Activated naive CD4-positive, alpha-beta T cell treated with anti-CD3 and anti-CD28 coated beads, Interleukin-2, amount 10 ng/mL, durations not matched to agents 7 days and 5 days (primary cell): ENCODE measurements at regions not wholly inside any gene's neighbourhood (a gene's known extent, or its start where the extent isn't known, plus 50 kb on each side); places are given as distances from the start of the nearest gene placed in this dataset.

ENCODE experiments used
- CTCF ChIA-PET: fragments of 350-600 bp; sonication (Branson Sonifier 250); formaldehyde crosslinking; loops from one replicate; lab custom pipeline; 2021; ENCODE audit warnings: antibody characterized with exemption; lab: Charles Lee
- DNase-seq: peaks from one replicate; pipeline ENCODE4 v3.0.0-alpha.2; 2020
- H3K27ac Mint-ChIP-seq: one replicate; pipeline ENCODE4 v1.8.0; 2021; ENCODE audit warnings: mild to moderate bottlenecking, moderate library complexity, mixed read lengths
- H3K27me3 Mint-ChIP-seq: one replicate; pipeline ENCODE4 v1.8.0; 2021; ENCODE audit warnings: mild to moderate bottlenecking, mixed read lengths
- H3K36me3 Mint-ChIP-seq: one replicate; pipeline ENCODE4 v1.8.0; 2021; ENCODE audit warnings: mixed read lengths
- H3K4me1 Mint-ChIP-seq: one replicate; pipeline ENCODE4 v1.8.0; 2021; ENCODE audit warnings: mixed read lengths
- H3K4me3 Mint-ChIP-seq: one replicate; pipeline ENCODE4 v1.8.0; 2021; ENCODE audit warnings: mild to moderate bottlenecking, moderate library complexity, mixed read lengths
- H3K9me3 Mint-ChIP-seq: one replicate; pipeline ENCODE4 v1.8.0; 2021; ENCODE audit warnings: mixed read lengths

DNA sequence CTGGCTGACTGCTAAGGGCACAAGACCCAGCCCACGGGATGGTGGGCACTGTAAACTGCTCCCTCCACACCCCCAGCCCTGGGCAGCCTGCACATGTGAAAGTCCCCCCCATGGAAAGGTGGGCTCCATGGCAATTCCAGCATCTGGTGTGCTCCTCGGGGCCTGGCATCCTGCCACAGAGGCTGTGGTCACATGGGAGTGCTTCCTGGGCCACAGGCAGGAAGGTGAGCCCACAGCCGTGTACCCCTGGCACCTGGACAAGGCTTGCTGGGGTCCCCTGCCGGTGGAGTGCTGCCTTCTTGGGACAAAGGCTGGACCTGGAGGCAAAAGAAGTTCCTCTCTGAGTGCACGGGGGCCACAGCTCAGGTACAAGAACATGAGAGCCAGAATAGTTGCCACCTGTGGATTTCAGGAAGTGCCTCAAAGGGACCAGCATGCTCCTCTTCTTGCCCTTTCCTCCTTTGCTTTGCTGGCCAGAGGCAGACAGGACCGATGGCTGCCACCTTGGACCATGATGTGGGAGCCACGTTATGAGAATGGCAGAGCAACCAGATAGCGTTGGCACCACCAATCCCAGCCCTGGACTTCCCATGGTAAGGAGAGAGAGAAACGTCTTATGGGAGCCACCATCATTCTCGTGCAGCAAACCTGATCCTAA lies 120.2 kb upstream of the MLN start:
- Mint-ChIP-seq H3K27ac (no peak overlapping the region), H3K4me1 (peaks cover 5% of the 10 kb centered on the region), H3K36me3 (no peaks in the 10 kb centered on the region), H3K27me3 (peaks cover 33% of the 10 kb centered on the region), H3K9me3 (peaks cover 2% of the 10 kb centered on the region), H3K4me3 (no peak overlapping the region)
- DNase-seq, result peak; percentile 35
- CTCF ChIA-PET, result no interaction called here

GRCh38 chr6:33921745-33922144 lies 117.9 kb upstream of the MLN start:
- Mint-ChIP-seq H3K27me3 (peaks cover 24% of the 10 kb centered on the region), H3K27ac (no peak overlapping the region), H3K9me3 (no peaks in the 10 kb centered on the region), H3K4me3 (no peak overlapping the region), H3K36me3 (no peaks in the 10 kb centered on the region), H3K4me1 (peaks cover 5% of the 10 kb centered on the region)
- DNase-seq, result no peak
- CTCF ChIA-PET, result no interaction called here

DNA sequence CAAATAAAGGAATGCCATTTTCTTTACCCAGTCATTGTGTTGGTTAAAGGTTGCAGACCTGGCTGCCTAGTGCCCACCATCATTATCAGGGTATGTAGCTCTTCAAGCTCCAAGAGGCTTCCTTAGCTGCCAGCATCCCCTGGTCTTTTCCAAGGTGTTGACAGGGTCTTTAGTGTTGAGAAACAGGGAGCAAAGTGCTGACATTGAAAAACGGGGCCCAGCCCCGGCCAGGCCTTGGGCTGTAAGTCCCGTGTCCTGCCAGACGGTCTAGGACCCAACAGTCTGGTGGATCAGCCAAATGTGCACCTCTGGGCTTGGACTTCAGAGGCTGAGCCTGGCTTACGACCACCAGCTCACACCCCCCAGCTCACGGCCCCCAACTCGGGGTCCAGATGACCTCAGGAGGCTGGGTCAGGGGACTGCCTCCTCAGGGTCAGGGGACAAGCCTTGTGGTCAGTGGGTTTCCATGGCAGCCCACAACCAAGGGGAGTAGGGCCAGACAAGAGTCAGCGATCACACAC lies 114.4 kb upstream of the MLN start:
- Mint-ChIP-seq H3K36me3 (peaks cover 1% of the 10 kb centered on the region), H3K27ac (no peak overlapping the region), H3K4me1 (peaks cover 22% of the 10 kb centered on the region), H3K4me3 (no peak overlapping the region), H3K27me3 (peaks cover 29% of the 10 kb centered on the region), H3K9me3 (no peaks in the 10 kb centered on the region)
- CTCF ChIA-PET, result interaction anchor here (1.4 kb wide), 1 partner anchor 43 kb away, joined by 4 read pairs; no protein-coding TSS in a partner anchor
- DNase-seq, result no peak

GRCh38 chr6:33915134-33915533 lies 111.3 kb upstream of the MLN start:
- no peaks in the 10 kb centered on the region for H3K9me3 Mint-ChIP-seq
- no peak for DNase-seq
- H3K27me3 Mint-ChIP-seq, result peaks cover 21% of the 10 kb centered on the region
- CTCF ChIA-PET, result interaction anchor here (0.6 to 2.3 kb wide), 9 partner anchors 11 to 145 kb away, joined by 3 to 9 read pairs (median 3); no protein-coding TSS in a partner anchor
- H3K4me3 Mint-ChIP-seq, result no peak overlapping the region
- H3K27ac Mint-ChIP-seq, result peak overlapping the region; percentile 69
- peaks cover 25% of the 10 kb centered on the region for H3K4me1 Mint-ChIP-seq
- peaks cover 1% of the 10 kb centered on the region for H3K36me3 Mint-ChIP-seq

DNA sequence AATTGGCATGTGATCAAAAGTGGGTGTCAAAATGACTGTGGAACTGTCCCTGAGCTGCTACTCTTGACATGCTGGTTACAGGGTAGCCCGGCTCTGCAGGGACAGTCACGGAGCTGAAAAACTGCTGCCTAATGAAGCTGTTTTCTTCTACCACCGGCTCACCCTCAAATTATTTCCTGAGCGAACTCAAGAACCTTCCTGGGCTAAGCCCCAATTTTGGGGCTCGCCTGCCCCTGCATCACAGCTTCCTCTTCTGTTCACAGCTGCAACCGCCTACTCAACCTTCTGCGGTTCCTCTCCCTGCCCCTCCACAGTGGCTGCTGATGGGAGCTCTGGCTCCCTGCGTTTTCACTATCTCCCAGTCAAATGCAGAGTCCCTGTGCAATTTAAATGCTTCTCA lies 110.8 kb upstream of the MLN start:
- H3K36me3 Mint-ChIP-seq, result peaks cover 1% of the 10 kb centered on the region
- DNase-seq, result peak; percentile 61
- CTCF ChIA-PET, result interaction anchor here (0.6 to 2.3 kb wide), 8 partner anchors 44 to 145 kb away, joined by 3 to 9 read pairs (median 3); no protein-coding TSS in a partner anchor
- no peak overlapping the region for H3K4me3 Mint-ChIP-seq
- H3K9me3 Mint-ChIP-seq, result no peaks in the 10 kb centered on the region
- peaks cover 29% of the 10 kb centered on the region for H3K4me1 Mint-ChIP-seq
- H3K27me3 Mint-ChIP-seq, result peaks cover 17% of the 10 kb centered on the region
- peak overlapping the region; percentile 69 for H3K27ac Mint-ChIP-seq

GRCh38 chr6:33912195-33912594 lies 108.4 kb upstream of the MLN start:
- Mint-ChIP-seq H3K9me3 (no peaks in the 10 kb centered on the region), H3K4me3 (no peak overlapping the region), H3K27ac (no peak overlapping the region), H3K27me3 (peaks cover 12% of the 10 kb centered on the region), H3K4me1 (peaks cover 47% of the 10 kb centered on the region), H3K36me3 (peaks cover 1% of the 10 kb centered on the region)
- CTCF ChIA-PET, result no interaction called here
- no peak for DNase-seq

DNA sequence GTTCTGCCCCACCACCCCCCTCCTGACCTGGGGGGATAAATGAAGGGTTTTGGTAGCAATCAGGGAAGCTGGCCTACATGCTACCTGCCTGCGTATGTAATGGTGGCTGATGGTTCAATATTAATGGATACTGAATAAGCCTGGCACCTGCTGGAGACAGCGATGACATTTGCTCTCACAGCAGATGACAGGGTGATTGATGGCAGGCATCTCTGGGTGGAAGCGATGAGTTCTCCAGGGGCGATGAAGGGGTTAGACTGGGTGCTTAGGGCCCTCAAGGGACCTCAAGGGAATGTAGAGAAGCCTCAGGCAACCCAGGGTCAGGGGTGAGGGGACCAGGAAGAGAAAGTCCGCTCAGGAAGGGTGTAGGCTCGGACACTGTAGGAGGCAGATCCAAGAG lies 107.7 kb upstream of the MLN start:
- peaks cover 1% of the 10 kb centered on the region for H3K36me3 Mint-ChIP-seq

GRCh38 chr6:33910594-33910993 lies 106.8 kb upstream of the MLN start:
- Mint-ChIP-seq H3K36me3 (peaks cover 1% of the 10 kb centered on the region), H3K9me3 (no peaks in the 10 kb centered on the region), H3K27me3 (peaks cover 9% of the 10 kb centered on the region), H3K4me3 (no peak overlapping the region), H3K4me1 (peaks cover 60% of the 10 kb centered on the region), H3K27ac (no peak overlapping the region)
- no peak for DNase-seq
- CTCF ChIA-PET, result no interaction called here

More for the DNA sequence above, 107.7 kb upstream of the MLN start:
- no peak overlapping the region for H3K27ac Mint-ChIP-seq
- CTCF ChIA-PET, result no interaction called here
- DNase-seq, result no peak
- H3K4me1 Mint-ChIP-seq, result peaks cover 54% of the 10 kb centered on the region
- peaks cover 12% of the 10 kb centered on the region for H3K27me3 Mint-ChIP-seq
- no peak overlapping the region for H3K4me3 Mint-ChIP-seq
- no peaks in the 10 kb centered on the region for H3K9me3 Mint-ChIP-seq

DNA sequence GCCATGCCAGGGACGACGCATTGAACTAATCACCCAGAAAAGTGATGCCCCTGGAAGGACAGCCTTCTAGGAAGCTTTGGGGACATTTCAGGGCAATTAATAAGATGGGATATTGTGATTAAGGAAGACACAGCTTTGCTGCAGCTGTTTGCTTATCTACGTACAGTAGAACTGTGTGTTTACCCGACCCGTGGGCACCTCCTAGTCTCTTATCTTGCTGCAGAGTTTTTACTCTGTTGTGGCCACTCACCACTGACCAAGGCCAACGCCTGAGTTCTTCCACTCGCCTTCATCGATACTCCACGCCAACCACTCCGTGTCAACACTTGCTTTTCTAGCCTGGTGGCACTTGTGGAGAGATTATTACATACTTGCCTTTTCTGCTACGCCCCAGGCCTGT lies 105.9 kb upstream of the MLN start:
- H3K27me3 Mint-ChIP-seq, result peaks cover 7% of the 10 kb centered on the region
- CTCF ChIA-PET, result no interaction called here
- H3K27ac Mint-ChIP-seq, result no peak overlapping the region
- H3K9me3 Mint-ChIP-seq, result no peaks in the 10 kb centered on the region
- peaks cover 60% of the 10 kb centered on the region for H3K4me1 Mint-ChIP-seq
- DNase-seq, result no peak
- peaks cover 1% of the 10 kb centered on the region for H3K36me3 Mint-ChIP-seq
- no peak overlapping the region for H3K4me3 Mint-ChIP-seq

DNA sequence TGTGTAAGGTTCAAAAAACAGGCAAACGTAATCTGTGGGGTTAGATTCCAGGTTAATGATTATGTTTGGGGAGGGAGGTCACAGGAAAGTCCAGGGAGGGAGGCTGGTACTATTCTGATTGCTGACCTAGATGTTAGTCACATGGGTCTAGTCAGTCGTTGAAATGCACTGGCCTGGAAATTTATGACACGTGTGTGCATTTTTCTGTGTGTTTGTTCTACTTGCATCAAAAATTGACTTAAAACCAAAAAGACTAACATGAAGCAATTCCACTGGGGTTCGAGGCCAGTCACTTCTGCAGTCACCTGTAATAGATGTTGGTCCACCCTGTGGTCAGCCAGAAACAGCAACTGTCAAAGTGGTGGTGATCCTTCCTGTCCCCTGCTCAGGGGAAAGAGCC lies 104.2 kb upstream of the MLN start:
- Mint-ChIP-seq H3K27ac (no peak overlapping the region), H3K27me3 (peaks cover 7% of the 10 kb centered on the region), H3K4me3 (no peak overlapping the region), H3K36me3 (no peaks in the 10 kb centered on the region), H3K4me1 (peaks cover 66% of the 10 kb centered on the region), H3K9me3 (no peaks in the 10 kb centered on the region)
- no peak for DNase-seq
- CTCF ChIA-PET, result no interaction called here

GRCh38 chr6:33907227-33907626 lies 103.4 kb upstream of the MLN start:
- no peak for DNase-seq
- H3K27me3 Mint-ChIP-seq, result peaks cover 7% of the 10 kb centered on the region
- CTCF ChIA-PET, result interaction anchor here (0.9 kb wide), 1 partner anchor 136 kb away, joined by 3 read pairs; no protein-coding TSS in a partner anchor
- peak overlapping the region; percentile 33 for H3K27ac Mint-ChIP-seq
- no peak overlapping the region for H3K4me3 Mint-ChIP-seq
- H3K9me3 Mint-ChIP-seq, result no peaks in the 10 kb centered on the region
- H3K4me1 Mint-ChIP-seq, result peaks cover 74% of the 10 kb centered on the region
- H3K36me3 Mint-ChIP-seq, result peaks cover 3% of the 10 kb centered on the region

GRCh38 chr6:33906439-33906838 lies 102.6 kb upstream of the MLN start:
- peak overlapping the region; percentile 98 for H3K27ac Mint-ChIP-seq
- H3K27me3 Mint-ChIP-seq, result peaks cover 4% of the 10 kb centered on the region
- CTCF ChIA-PET, result no interaction called here
- H3K4me3 Mint-ChIP-seq, result no peak overlapping the region
- no peak for DNase-seq
- peaks cover 82% of the 10 kb centered on the region for H3K4me1 Mint-ChIP-seq
- peaks cover 4% of the 10 kb centered on the region for H3K36me3 Mint-ChIP-seq
- no peaks in the 10 kb centered on the region for H3K9me3 Mint-ChIP-seq

DNA sequence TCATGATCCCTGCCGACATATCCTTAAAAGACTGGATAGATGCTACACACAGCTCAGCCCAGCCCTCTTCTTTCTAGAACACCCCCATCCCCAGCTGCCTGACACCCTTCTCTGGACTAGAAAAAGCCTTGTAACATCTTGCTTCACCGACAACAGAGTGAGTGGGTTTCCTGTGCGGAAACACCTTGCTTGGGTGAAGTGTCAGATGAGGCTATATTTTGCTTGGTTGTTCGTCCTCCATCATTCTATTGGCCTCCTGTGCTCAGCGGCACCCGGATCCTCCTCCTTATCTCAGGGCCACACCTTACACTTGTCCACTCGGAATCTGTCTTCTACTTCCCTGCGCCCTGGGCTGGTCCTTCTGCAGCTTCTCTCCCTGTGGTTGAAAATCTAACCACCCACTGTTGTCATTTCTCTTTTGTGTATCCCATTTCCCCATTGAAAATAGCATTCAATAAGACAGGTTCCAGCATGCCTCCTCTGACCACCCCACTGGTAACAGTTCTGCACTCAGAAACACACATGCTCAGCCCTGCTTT lies 101.3 kb upstream of the MLN start:
- H3K4me1 Mint-ChIP-seq, result peaks cover 89% of the 10 kb centered on the region
- no peaks in the 10 kb centered on the region for H3K9me3 Mint-ChIP-seq
- H3K36me3 Mint-ChIP-seq, result peaks cover 4% of the 10 kb centered on the region
- peak; percentile 76 for DNase-seq
- peak overlapping the region; percentile 63 for H3K4me3 Mint-ChIP-seq
- H3K27me3 Mint-ChIP-seq, result peaks cover 6% of the 10 kb centered on the region
- CTCF ChIA-PET, result interaction anchor here (0.9 to 1.9 kb wide), 8 partner anchors 9 to 122 kb away, joined by 3 to 18 read pairs (median 4); no protein-coding TSS in a partner anchor
- H3K27ac Mint-ChIP-seq, result peak overlapping the region; percentile 98

DNA sequence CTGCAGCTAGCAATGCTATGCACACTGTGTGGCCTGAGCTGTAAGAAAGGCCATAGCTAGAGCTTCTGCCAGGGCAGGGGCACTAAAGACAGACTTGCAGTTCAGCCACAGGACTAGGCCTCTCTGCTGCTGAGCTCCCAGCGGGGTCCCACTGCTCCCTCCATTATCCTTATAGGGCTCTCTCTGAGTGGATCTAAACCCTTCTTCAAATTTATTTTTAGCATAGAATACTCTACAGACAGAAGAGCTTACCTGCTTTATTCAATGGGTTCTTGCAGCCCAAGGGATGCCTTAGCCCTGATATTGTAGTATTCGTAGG lies 100.9 kb upstream of the MLN start:
- Mint-ChIP-seq H3K4me3 (peak overlapping the region; percentile 63), H3K27ac (peak overlapping the region; percentile 98), H3K4me1 (peaks cover 86% of the 10 kb centered on the region), H3K9me3 (no peaks in the 10 kb centered on the region), H3K27me3 (peaks cover 7% of the 10 kb centered on the region), H3K36me3 (peaks cover 4% of the 10 kb centered on the region)
- CTCF ChIA-PET, result interaction anchor here (0.6 to 1.9 kb wide), 10 partner anchors 9 to 123 kb away, joined by 3 to 18 read pairs (median 4); no protein-coding TSS in a partner anchor
- DNase-seq, result no peak
